ENCODE measurements at regions not wholly inside any gene's neighbourhood (a gene's known extent, or its start where the extent isn't known, plus 50 kb on each side); places are given as distances from the start of the nearest gene placed in this dataset.
"Not testable (repeated sequence)": the region's sequence is repeated elsewhere in the genome, so short reads cannot be mapped to it uniquely, and the experiment has no call there.

DNA sequence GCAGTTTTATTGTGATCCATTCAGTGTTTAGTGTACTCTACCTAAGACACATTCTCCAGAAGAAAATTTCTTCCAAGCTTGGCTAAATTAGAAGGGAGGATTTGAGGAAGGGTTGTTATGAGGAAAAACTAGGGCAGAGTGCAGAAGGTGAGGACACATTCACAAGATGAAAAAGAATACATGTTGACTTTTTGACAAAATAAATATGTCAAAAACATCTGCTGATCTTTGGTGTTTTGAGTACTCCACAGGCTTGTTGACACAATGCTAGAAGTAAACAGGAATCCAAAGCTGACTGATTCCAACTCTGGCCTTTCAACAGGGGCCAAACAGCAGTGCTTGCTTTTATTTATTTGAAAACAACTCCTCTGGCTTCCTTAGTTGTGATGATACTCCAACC is 125.8 kb upstream of the SLC7A11 start:
- DNase-seq: no peak

DNA sequence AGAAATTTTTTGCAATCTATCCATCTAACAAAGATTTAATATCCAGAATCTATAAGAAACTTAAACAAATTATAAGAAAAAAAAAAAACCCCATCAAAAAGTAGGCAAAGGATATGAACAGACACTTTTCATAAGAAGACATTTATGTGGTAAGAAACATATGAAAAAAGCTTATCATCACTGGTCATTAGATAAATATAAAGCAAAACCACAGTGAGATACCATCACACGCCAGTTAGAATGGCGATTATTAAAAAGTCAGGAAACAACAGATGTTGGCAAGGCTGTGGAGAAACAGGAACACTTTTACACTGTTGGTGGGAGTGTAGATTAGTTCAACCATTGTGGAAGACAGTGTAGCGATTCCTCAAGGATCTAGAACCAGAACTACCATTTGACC is 110.3 kb upstream of the SLC7A11 start:
- not testable (repeated sequence) for DNase-seq

- peak; percentile 15 for DNase-seq
Measured at GRCh38 chr4:138348055-138348454, 105.9 kb upstream of the SLC7A11 start.

DNA sequence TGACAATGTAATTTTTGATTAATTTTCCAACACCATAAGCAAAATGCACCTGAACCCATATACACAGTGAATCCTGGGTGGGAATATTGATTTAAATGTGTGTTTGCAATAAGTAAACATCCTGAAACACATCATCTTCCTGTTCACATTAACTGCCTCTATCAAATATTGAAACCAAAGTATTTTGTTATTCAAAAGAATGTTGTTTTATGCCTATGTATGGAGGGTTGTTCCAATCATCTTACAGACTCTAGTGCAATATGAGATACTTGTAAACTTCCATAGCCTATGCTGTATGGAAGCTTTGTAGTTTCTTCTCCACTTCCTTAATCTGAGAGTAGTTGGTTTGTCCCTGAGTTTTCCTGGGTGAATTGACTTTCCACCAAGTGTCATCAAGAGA is 105.4 kb upstream of the SLC7A11 start:
- DNase-seq: no peak

- no peak for DNase-seq
Measured at GRCh38 chr4:138344851-138345250, 102.7 kb upstream of the SLC7A11 start.

- DNase-seq: no peak
Measured at GRCh38 chr4:138344054-138344453, 101.9 kb upstream of the SLC7A11 start.

GRCh38 chr4:138341739-138342415 is 99.7 kb upstream of the SLC7A11 start:
- no peak for DNase-seq

GRCh38 chr4:138338840-138339239 is 96.7 kb upstream of the SLC7A11 start:
- DNase-seq: no peak

- DNase-seq: not testable (repeated sequence)
Measured at GRCh38 chr4:138338222-138338621, 96.1 kb upstream of the SLC7A11 start.

GRCh38 chr4:138334346-138335016 is 92.3 kb upstream of the SLC7A11 start:
- no peak for DNase-seq

GRCh38 chr4:138332415-138332814 is 90.3 kb upstream of the SLC7A11 start:
- DNase-seq: not testable (repeated sequence)

DNA sequence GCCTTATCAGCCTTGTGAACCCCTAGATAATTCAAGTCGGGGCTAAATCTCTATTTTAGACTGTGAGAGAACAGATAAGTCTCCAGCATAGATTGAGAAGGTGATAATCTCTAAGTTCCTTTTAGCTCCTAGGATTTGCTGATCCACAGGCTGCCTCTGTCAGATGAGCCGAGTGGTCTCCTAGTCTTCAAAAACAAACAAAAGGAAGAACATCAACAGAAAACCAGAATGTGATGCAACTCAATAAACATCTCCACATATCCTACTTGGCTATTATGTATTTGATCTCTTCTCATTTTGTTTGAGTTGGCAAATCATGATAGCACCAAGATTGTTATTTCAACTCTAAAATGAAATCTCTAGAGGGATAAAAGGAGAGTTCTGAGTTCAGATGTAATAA is 88.4 kb upstream of the SLC7A11 start:
- peak; percentile 8 for DNase-seq

DNA sequence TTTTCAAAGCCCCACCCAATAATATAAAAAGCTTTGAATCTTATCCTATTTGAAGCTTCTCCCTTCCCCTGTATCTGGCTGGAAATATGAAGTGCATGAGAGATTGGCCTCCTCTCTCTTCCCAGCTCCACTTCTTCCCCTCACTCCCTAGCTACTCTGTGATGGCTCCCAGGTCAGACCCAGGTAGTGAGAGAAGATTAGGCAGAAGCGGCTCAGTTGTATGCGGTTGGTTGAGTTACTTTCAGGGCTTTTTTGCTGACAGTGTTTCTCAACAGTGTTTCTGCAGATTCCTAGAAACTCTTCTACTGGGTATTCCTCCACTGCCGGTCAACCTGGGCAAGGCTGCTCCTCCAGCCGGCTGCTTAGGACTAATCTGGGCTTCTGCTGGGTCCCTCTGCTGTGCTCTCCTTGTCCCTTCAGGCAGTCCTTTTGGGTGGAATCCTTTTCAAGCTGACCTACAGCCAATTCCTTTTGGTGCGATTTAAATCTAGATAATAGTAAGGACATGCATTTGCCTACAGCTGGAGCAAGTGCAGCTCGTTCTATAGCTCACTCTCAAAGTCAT is 87.4 kb upstream of the SLC7A11 start:
- no peak for DNase-seq

DNA sequence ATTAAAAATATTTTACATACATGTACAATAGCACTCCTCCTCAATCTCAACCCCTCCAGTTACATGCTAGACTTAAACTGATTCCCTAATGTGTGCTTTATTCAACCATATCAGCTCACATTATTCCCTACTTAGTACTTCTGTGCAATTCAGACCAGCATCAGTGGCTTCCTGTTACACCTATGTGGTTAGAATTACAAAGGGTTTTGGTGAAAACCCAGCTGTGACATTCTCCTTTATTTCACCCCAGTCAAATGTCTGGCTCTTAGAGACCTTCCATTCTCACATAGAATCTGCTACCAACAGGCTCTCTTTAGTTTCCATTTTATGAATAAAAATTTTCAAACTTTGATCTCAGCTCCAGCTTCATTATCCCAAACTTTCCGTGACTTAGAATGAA is 85.2 kb upstream of the SLC7A11 start:
- DNase-seq: no peak

GRCh38 chr4:138320831-138321230 is 78.7 kb upstream of the SLC7A11 start:
- no peak for DNase-seq

- no peak for DNase-seq
Measured at GRCh38 chr4:138320030-138320429, 77.9 kb upstream of the SLC7A11 start.

DNA sequence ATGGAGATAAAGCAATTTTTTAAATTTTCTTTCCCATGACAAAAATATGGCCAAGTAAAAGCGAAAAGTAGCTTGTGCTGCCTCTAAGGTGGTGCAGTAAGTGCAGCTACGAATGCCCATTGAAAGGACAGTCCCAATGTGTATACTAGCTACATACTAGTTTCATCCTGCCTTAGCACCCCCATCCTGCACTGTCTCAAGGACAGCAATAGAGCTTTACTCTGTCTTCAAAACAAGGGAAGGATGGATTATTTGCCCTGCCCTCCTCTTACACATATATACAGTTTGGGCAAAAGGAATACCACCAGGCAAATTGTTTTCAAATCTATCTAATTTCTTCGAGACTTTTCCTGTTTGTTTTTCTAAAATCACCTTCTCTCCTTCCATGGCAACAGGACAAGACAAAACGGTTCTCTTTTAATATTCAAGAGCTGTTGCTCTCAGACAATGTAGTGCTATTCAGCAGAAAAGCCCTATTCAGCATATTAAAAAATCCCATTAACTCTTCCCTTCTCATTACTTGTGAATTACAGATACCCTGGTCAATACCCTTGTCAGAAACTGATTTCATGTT is 75.1 kb upstream of the SLC7A11 start:
- no peak for DNase-seq

- DNase-seq: no peak
Measured at GRCh38 chr4:138312536-138312911, 70.4 kb upstream of the SLC7A11 start.

DNA sequence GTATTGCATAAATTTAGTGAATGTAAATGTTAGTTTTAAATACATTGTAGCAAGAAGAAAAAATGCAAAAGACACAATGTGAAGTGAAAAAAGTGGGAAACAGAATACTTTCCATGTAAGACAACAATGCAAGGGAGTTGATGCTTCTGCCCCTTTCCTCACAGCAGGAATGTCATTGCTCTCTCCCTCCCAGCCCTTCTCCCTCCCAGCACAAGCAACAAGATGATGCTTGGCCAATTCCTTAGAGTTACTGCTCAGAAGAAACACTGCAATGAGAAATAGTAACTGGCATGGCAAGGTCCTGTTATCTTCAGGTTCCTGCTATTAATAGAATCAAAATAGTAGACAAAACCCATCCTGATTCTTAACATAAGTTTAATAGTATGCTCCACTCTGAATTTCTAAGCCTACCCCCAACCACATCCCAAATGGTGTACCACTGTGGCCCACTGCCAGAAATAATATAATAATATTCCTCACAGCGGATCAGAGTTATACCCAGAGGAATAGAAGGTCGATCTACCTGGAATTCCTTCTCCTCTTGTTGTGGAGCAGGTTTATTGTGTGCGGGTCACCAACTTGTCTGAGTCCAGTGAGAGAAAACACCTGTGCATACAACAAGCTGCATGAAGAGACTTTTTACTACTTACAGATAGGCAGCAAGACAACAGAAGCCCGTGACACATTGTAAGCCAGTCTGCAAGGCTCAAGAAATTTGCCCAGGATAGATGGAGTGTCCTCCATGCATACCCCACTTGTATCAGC is 69.8 kb upstream of the SLC7A11 start:
- DNase-seq: peak; percentile 80

DNA sequence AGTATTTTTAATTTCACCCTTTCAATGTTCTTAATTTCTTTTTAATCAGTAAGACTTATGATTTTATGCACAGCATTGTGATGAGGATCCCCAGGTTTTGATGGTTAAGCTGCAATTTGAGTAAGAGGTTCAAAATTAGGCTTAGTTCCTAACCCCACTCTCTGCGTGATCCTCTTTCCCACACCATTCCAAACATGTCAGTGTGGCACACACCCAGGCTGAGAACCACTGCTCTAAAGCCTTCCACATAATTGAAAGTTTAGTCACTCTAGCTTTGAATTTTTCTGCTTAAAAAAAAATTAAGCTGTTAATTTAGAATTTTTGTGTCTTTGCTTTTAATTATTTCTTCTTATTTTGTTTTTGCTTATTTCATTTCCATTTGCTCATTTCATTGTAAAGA is 68.8 kb upstream of the SLC7A11 start:
- DNase-seq: peak; percentile 90

GRCh38 chr4:138310498-138310897 is 68.3 kb upstream of the SLC7A11 start:
- no peak for DNase-seq

GRCh38 chr4:138308356-138308755 is 66.2 kb upstream of the SLC7A11 start:
- peak; percentile 55 for DNase-seq

DNA sequence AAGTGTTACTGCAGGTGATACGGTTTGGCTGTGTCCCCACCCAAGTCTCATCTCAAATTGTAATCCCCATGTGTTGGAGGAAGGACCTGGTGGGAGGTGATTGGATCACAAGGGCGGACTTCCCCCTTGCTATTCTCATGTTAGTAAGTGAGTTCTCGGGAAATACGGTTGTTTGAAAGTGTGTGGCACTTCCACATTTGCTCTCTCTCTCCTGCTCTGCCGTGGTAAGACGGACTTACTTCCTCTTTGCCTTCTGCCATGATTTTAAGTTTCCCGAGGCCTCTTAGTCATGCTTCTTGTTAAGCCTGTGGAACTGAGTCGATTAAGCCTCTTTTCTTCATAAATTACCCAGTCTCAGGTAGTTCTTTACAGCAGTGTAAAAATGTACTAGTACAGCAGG is 65.2 kb upstream of the SLC7A11 start:
- DNase-seq: no peak
